GM10266 (cell line): ENCODE measurements at regions not wholly inside any gene's neighbourhood (a gene's known extent, or its start where the extent isn't known, plus 50 kb on each side); places are given as distances from the start of the nearest gene placed in this dataset.

Experiments
- DNase-seq: peaks from one replicate; pipeline ENCODE4 v3.0.0; 2012; ENCODE audit errors: extremely low spot score
- TF ChIP-seq, protein P1 (sequence below): IDR thresholded peaks from 2 replicates; pipeline ENCODE4 v1.5.1; 2012; ENCODE audit warnings: mild to moderate bottlenecking, low read depth; ENCODE audit not compliant: control insufficient read depth, insufficient read depth; ENCODE audit errors: missing control alignments

DNA sequence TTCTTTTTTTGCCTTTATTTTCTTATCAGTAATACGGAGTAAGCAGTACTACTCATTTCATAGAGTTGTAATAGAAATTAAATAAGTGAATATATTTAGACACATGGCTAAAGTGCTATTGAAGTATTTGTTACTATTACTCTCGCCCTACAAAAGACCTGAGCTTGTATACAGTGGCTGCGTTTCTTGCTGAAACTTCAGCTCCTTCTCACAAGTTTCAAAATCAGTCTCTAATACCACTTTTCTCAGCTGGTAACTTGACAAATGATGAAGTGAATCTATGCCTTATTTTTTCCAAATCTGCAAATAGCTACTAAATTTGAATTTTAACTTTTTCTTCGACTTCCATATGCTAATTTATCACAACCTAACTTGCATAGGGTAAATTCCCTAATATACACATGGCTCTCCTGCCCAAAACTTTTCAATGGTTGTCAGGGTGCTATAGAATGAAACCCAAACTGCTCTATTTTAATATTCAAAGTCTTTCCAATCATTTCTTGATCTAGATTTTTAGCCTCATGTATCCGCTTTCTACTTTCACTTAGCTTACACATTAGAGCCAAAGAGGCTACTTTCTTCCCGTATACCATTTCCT, 347.8 kb upstream of the GULP1 start:
- TF ChIP-seq, protein P1, sequence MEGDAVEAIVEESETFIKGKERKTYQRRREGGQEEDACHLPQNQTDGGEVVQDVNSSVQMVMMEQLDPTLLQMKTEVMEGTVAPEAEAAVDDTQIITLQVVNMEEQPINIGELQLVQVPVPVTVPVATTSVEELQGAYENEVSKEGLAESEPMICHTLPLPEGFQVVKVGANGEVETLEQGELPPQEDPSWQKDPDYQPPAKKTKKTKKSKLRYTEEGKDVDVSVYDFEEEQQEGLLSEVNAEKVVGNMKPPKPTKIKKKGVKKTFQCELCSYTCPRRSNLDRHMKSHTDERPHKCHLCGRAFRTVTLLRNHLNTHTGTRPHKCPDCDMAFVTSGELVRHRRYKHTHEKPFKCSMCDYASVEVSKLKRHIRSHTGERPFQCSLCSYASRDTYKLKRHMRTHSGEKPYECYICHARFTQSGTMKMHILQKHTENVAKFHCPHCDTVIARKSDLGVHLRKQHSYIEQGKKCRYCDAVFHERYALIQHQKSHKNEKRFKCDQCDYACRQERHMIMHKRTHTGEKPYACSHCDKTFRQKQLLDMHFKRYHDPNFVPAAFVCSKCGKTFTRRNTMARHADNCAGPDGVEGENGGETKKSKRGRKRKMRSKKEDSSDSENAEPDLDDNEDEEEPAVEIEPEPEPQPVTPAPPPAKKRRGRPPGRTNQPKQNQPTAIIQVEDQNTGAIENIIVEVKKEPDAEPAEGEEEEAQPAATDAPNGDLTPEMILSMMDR: no peak

DNA sequence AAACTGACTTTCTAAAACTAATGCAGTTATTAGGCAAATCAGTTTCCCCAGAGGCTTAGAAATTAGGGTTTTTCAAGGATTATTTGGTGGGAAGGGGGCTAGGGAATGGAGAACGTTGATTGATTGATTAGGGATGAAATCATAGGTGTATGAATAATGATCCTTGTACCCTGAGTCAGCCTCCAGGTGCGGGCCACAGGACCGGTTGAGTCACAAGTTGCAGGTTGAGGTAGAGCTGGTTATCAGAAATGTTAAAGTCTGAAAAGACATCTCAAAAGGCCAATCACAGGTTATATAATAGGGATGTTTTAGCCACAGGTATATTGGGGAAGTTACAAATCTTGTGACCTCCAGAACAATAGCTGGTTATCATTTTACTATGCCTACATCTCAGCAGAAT, 341.8 kb upstream of the GULP1 start:
- DNase-seq: no peak
- TF ChIP-seq, protein P1: no peak

More for the DNA sequence above, 347.8 kb upstream of the GULP1 start:
- no peak for DNase-seq

DNA sequence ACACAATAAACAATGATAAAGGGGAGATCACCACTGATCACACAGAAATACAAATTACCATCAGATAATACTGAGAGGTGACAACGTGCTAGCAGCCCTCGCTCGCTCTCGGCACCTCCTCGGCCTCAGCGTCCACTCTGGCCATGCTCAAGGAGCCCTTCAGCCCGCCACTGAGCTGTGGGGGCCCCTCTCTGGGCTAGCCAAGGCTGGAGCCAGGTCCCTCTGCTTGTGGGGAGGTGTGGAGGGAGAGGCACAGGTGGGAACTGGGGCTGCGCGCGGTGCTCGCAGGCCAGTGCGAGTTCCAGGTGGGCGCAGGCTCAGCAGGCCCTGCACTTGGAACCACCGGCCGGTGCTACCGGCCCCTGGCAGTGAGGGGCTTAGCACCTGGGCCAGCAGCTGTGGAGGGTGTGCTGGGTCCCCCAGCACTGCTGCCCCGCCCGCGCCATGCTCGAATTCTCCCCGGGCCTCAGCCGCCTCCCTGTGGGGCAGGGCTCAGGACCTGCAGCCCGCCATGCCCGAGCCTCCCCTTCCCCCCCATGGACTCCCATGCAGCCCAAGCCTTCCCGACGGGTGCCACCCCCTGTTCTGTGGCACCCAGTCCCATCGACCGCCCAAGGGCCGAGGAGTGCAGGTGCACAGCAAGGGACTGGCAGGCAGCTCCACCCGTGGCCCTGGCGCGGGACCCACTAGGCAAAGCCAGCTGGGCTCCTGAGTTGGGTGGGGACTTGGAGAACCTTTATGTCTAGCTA, 340.0 kb upstream of the GULP1 start:
- DNase-seq: no peak
- TF ChIP-seq, protein P1: no peak

DNA sequence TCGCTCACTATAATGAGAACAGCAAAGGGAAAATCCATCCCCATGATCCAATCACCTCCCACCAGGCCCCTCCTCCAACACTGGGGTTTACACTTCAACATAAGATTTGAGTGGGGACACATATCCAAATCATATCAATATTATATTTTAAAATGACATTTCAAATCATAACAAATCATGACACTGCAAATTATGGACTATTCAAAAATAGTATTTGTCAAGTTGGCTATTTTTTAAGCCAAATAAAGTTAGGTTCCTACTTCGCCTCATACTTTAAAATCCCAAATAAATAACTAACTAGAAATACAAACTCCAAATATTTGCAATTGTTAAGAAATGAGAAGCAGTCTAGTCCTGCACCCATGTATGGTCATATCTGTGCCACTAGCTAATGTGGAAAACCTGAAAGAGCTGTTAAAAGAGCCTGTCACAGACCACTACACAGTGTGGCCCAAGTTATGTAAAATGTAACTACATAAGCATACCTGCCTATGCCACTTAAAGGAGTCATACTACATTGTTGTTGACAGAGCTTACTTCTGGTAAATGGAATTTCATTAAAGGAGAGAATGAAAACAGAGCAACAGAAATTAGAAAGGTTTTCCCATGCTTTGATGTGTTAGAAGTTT, 334.7 kb upstream of the GULP1 start:
- no peak for DNase-seq
- TF ChIP-seq, protein P1: no peak

DNA sequence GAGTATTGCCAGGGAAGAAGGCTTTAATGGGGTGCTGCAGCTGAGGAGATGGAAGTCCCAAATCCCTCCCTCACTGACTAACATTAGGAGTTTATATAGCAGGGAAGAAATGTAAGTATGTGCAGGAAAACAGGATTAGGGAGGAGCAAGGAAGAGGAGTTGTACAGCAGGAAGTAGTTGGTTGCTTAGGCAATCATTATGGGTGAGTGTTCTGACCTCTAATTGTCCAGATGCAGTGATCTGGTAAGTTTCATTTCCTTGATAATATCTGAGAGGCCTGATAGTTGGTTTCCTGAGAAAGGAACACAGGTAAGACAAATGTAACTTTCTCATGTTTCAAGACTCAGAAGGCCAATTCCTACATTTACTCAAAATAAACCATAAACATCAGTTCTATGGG, 331.9 kb upstream of the GULP1 start:
- TF ChIP-seq, protein P1: no peak
- DNase-seq: no peak

DNA sequence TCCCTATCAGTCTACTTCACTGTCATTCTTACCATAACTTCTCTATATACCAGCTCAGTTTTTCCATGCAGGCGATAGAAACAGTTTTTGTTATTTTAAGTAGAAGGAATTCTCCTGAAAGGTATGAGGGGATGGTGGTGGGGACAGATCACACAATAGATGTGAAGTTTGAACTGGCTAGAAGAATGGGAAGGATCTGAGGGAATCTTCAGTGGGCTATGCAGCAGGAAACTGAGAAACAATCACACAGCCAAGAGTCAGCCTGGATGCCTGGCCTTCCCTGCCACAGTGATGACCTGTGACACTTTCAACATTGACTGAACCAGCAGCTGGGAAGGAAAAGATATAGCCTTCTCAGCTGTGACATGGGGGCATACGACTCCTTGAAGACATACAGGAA, 329.1 kb upstream of the GULP1 start:
- DNase-seq: no peak

DNA sequence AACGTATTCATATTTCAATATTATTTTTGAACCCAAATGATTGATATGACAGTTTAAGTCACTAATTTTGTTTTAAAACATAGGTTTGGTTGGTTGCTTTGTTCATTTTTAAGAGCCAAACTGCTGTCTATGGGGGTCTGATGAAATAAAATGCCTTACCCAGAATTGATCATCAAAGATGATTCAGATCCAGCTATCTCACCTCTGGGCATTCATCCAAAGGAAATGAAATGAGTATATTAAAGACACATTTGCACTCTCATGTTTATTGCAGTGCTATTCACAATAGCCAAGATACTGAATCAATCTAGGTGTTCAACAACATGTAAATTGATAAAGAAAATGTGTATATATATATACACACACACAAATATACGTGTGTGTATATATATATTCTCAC, 326.9 kb upstream of the GULP1 start:
- no peak for DNase-seq

More for the DNA sequence above, 329.1 kb upstream of the GULP1 start:
- TF ChIP-seq, protein P1: no peak

More for the DNA sequence above, 326.9 kb upstream of the GULP1 start:
- TF ChIP-seq, protein P1: no peak
